SU-DHL-6 (cell line): ENCODE measurements at regions not wholly inside any gene's neighbourhood (a gene's known extent, or its start where the extent isn't known, plus 50 kb on each side); places are given as distances from the start of the nearest gene placed in this dataset.

Experiments used
- H2AFZ ChIP-seq: fragments of 200-600 bp; sonication (generic); 2 replicates; pipeline ENCODE4 v1.6.1; 2014; ENCODE audit warnings: low read depth, mild to moderate bottlenecking, moderate library complexity, mixed read lengths, antibody characterized with exemption, low read length; ENCODE audit not compliant: severe bottlenecking
- H3F3A ChIP-seq: fragments of 200-600 bp; shearing (Covaris generic); 2 replicates; pipeline ENCODE4 v1.6.0; 2016; ENCODE audit warnings: antibody characterized with exemption, mild to moderate bottlenecking; ENCODE audit not compliant: insufficient read depth
- H3K27ac ChIP-seq: fragments of 200-600 bp; sonication (generic); 2 replicates; pipeline ENCODE4 v1.5.1; 2016; ENCODE audit warnings: low read depth, mild to moderate bottlenecking, low read length, moderate library complexity, mixed read lengths
- H3K27me3 ChIP-seq: fragments of 200-600 bp; sonication (generic), shearing (Covaris generic); 2 replicates; pipeline ENCODE4 v1.6.0; 2014; ENCODE audit warnings: mild to moderate bottlenecking, low read length
- H3K36me3 ChIP-seq: fragments of 200-600 bp; sonication (generic); 2 replicates; pipeline ENCODE4 v1.6.1; 2014; ENCODE audit warnings: mild to moderate bottlenecking, low read length, mixed read lengths
- H3K4me2 ChIP-seq: fragments of 300-600, 200-600 bp; shearing (Covaris generic), sonication (generic); 2 replicates; pipeline ENCODE4 v1.6.0; 2014; ENCODE audit warnings: low read length, low read depth, mild to moderate bottlenecking; ENCODE audit not compliant: poor library complexity, severe bottlenecking
- H3K4me3 ChIP-seq: fragments of 200-600 bp; sonication (generic); 2 replicates; pipeline ENCODE4 v1.5.1; 2014; ENCODE audit warnings: antibody characterized with exemption, low read length, mild to moderate bottlenecking, mixed read lengths; ENCODE audit not compliant: insufficient read depth, poor library complexity, severe bottlenecking
- H3K79me2 ChIP-seq: fragments of 200-600 bp; sonication (generic); 2 replicates; pipeline ENCODE4 v1.6.1; 2014; ENCODE audit warnings: mild to moderate bottlenecking, low read length, moderate library complexity; ENCODE audit not compliant: insufficient read depth
- H3K9ac ChIP-seq: fragments of 200-600 bp; sonication (generic); 2 replicates; pipeline ENCODE4 v1.7.0; 2014; ENCODE audit warnings: mild to moderate bottlenecking, low read length
- H3K9me2 ChIP-seq: fragments of 200-600 bp; sonication (generic); replicated peaks from 2 replicates; pipeline ENCODE4 v1.6.1; 2014; ENCODE audit warnings: low read length; ENCODE audit not compliant: insufficient read depth
- H3K9me3 ChIP-seq: fragments of 200-600 bp; sonication (generic); 2 replicates; pipeline ENCODE4 v1.6.1; 2014; ENCODE audit warnings: low read length, mixed read lengths; ENCODE audit not compliant: insufficient read depth
- H4K20me1 ChIP-seq: fragments of 200-600 bp; sonication (generic); 2 replicates; pipeline ENCODE4 v1.6.1; 2014; ENCODE audit warnings: low read depth, mild to moderate bottlenecking, antibody characterized with exemption, low read length, moderate library complexity, mixed read lengths
- EZH2phosphoT487 ChIP-seq: fragments of 200-600 bp; sonication (generic), shearing (Covaris generic); conservative IDR thresholded peaks from 2 replicates; pipeline ENCODE4 v1.6.1; 2018; ENCODE audit warnings: mild to moderate bottlenecking, antibody characterized with exemption, low read length, moderate library complexity, mixed read lengths
- TF ChIP-seq, protein P1 (sequence below): fragments of 200-600 bp; sonication (generic); IDR thresholded peaks from one replicate; pipeline ENCODE4 v1.5.1; 2017; ENCODE audit warnings: antibody characterized with exemption, mild to moderate bottlenecking, low read length, moderate library complexity; ENCODE audit not compliant: insufficient read depth, poor library complexity, severe bottlenecking

DNA sequence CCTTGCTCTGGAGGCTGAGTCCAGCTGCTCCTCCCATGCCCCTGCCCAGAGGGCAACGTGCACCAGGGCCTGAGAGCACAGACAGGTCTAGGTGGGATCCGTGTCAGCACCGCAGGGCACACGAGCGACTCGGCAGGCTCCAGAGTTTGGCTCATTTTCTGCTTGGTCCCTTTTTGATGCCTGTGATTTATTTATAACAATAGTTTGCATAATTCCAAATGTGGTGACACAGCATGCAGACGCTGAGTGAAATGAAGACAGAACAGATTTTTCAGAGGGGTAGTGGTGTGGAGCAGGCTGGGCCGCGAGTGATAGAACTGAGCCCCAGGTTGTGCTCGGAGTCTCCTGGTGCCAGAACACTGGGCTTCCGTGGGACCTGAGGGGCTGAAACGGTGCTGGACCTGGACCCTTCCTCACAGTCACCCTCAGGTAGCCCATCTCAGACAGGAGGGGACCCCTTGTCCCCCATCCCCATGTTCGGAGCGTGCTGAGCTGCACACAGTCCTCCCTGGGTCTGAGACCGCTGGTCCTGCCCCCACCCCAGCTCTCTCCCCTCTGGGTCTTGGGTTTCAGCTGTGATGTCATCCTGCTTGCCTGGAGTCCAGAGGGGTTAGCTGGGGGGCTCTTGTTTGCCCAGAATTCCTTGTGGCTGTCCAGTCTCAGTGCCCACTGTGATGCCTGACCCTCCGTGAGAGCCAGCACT is 95.9 kb downstream of the METRNL start:
- H3F3A ChIP-seq, result no peaks in the 10 kb centered on the region
- H4K20me1 ChIP-seq, result no peaks in the 10 kb centered on the region
- H3K9me3 ChIP-seq, result no peaks in the 10 kb centered on the region
- TF ChIP-seq, protein P1, sequence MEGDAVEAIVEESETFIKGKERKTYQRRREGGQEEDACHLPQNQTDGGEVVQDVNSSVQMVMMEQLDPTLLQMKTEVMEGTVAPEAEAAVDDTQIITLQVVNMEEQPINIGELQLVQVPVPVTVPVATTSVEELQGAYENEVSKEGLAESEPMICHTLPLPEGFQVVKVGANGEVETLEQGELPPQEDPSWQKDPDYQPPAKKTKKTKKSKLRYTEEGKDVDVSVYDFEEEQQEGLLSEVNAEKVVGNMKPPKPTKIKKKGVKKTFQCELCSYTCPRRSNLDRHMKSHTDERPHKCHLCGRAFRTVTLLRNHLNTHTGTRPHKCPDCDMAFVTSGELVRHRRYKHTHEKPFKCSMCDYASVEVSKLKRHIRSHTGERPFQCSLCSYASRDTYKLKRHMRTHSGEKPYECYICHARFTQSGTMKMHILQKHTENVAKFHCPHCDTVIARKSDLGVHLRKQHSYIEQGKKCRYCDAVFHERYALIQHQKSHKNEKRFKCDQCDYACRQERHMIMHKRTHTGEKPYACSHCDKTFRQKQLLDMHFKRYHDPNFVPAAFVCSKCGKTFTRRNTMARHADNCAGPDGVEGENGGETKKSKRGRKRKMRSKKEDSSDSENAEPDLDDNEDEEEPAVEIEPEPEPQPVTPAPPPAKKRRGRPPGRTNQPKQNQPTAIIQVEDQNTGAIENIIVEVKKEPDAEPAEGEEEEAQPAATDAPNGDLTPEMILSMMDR, result no peak
- no peak for TF ChIP-seq EZH2phosphoT487
- no peaks in the 10 kb centered on the region for H3K79me2 ChIP-seq
- no peaks in the 10 kb centered on the region for H3K9me2 ChIP-seq
- peak overlapping the region; percentile 70 for H3K27ac ChIP-seq
- peak overlapping the region; percentile 30 for H3K9ac ChIP-seq
- no peak overlapping the region for H3K4me3 ChIP-seq
- H2AFZ ChIP-seq, result no peak overlapping the region
- H3K4me2 ChIP-seq, result peak overlapping the region; percentile 40
- H3K27me3 ChIP-seq, result no peaks in the 10 kb centered on the region
- H3K36me3 ChIP-seq, result no peaks in the 10 kb centered on the region

DNA sequence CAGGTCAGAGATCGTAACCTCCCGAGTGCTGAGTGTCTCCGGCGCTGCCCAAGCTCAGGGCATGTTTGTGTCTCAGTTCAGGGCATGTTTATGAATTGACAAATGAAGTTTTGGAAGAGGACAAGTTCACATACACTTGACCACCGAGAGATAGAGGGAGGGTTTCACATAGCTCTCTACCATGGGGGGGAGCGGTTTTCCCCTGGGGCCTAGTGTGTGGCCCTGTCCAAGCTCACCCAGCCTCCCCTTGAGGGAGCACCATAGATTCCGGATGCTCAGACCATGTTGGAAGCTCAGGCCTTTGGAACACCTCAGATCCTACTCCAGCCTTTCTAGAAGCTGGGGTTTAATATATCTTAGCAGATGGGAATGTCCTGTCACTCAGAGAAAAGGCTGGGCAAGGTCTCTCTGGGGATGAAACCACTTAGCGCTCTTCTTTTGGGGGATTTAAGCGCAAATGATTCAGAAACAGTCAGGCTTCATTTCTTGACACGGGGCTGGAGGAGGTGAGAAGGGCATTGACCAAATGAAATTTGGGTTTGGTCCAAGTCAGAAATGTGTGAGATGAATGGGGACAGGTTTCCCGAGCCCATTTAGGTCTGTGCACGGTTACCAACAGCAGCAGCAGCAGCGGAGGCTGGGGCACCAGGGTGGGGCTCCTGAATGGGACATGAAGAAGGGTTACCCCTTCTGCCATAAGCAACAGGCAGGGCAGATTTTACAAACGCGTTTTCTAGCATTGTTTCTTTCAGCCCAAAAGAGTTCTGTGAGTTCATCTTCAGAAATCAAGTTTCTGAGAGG is 96.6 kb downstream of the METRNL start:
- Histone ChIP-seq H3F3A (no peaks in the 10 kb centered on the region), H3K9me3 (no peaks in the 10 kb centered on the region), H3K79me2 (no peaks in the 10 kb centered on the region), H3K27me3 (no peaks in the 10 kb centered on the region), H3K9ac (peak overlapping the region; percentile 30; the same call in 1 of the 2 replicates), H3K4me2 (peak overlapping the region; percentile 40), H3K4me3 (no peak overlapping the region), H4K20me1 (no peaks in the 10 kb centered on the region), H2AFZ (no peak overlapping the region), H3K9me2 (no peaks in the 10 kb centered on the region), H3K27ac (0 out of 2 replicates have a peak overlapping the region, but pooled peaks have one; percentile 70), H3K36me3 (no peaks in the 10 kb centered on the region)
- TF ChIP-seq, protein P1, result no peak
- no peak for TF ChIP-seq EZH2phosphoT487

DNA sequence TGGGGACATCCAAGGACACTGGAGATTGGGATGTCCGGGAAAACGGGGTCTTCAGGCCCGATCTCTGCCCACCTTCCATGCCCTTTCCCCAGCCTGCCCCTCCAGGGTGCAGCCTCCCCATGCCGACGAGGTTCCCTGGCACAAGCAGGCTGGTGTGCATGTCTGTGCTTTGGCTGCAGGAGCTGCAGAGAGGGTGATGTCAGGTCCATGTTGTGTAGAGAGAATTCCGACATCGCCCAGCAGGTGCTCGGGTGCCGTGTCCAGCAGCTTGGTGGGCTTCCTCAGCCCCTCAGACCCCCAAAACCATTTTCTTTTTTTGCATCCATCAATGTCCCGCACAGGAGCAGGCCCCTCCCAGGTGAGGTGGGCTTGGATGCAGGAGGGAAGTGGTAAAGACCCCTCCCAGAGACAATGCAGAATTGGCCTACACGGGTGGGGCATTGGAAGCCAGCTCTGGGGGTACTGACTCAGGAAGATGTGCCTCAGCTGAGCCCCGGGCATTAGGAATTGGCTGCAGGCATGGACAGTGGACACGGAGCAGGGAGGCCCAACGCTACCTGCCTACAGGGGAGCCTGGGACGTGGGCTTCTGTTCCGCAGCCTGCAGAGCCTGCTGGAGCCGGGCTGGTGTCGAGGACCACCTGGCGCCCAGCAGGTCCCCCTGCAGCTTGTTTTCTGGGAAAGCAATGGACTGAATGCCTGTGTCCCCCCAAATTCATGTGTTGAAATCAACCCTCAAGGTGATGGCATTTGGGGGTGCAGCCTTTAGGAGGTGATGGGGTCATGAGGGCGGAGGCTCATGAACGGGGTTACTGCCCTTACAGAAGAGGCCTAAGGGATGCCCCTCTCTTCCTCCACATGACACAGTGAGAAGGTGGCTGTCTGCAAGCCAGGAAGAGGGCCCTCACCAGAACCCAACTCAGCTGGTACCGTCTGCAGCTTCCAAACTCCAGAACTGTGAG is 97.5 kb downstream of the METRNL start:
- no peaks in the 10 kb centered on the region for H3K27me3 ChIP-seq
- no peak overlapping the region for H3K4me3 ChIP-seq
- H3K79me2 ChIP-seq, result no peaks in the 10 kb centered on the region
- no peaks in the 10 kb centered on the region for H3K36me3 ChIP-seq
- H3K9ac ChIP-seq, result no peak overlapping the region
- H3K27ac ChIP-seq, result no peak overlapping the region
- TF ChIP-seq EZH2phosphoT487, result no peak
- H2AFZ ChIP-seq, result no peak overlapping the region
- H3K9me3 ChIP-seq, result no peaks in the 10 kb centered on the region
- H3K9me2 ChIP-seq, result no peaks in the 10 kb centered on the region
- no peaks in the 10 kb centered on the region for H3F3A ChIP-seq
- H3K4me2 ChIP-seq, result no peak overlapping the region
- no peaks in the 10 kb centered on the region for H4K20me1 ChIP-seq
